ENCODE measurements at regions not wholly inside any gene's neighbourhood (a gene's known extent, or its start where the extent isn't known, plus 50 kb on each side); places are given as distances from the start of the nearest gene placed in this dataset.
A peak's percentile ranks its signal among the peaks of the same experiment; 100 is the strongest.

DNA sequence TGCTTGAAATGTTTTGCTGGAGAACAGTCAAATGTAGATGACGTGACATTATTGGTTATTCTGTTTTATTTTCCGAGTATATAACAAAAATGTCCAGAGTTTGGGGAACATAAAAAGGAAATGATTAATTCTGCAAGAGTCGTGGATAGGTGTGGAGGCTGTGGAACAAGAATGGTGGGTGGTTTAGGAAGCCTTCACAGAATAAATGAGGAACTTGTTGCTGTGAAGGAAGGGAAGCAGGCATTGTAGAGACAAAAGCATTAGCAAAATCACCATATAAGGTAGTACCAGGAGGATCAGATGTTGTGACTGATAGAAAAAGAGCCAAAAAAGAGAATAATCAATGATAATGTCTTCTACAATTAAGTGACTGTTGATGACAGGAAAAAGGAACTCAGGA lies 66.2 kb upstream of the CNTLN start:
- DNase-seq (ENCODE audit: low read depth), result no peak
- no peak overlapping the region for H3K4me3 ChIP-seq (ENCODE audit: low read depth, low read length)
- TF ChIP-seq, protein P1, sequence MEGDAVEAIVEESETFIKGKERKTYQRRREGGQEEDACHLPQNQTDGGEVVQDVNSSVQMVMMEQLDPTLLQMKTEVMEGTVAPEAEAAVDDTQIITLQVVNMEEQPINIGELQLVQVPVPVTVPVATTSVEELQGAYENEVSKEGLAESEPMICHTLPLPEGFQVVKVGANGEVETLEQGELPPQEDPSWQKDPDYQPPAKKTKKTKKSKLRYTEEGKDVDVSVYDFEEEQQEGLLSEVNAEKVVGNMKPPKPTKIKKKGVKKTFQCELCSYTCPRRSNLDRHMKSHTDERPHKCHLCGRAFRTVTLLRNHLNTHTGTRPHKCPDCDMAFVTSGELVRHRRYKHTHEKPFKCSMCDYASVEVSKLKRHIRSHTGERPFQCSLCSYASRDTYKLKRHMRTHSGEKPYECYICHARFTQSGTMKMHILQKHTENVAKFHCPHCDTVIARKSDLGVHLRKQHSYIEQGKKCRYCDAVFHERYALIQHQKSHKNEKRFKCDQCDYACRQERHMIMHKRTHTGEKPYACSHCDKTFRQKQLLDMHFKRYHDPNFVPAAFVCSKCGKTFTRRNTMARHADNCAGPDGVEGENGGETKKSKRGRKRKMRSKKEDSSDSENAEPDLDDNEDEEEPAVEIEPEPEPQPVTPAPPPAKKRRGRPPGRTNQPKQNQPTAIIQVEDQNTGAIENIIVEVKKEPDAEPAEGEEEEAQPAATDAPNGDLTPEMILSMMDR (conservative IDR thresholded peaks at IDR 0.05; ENCODE audit: low read depth, low read length), result no peak

DNA sequence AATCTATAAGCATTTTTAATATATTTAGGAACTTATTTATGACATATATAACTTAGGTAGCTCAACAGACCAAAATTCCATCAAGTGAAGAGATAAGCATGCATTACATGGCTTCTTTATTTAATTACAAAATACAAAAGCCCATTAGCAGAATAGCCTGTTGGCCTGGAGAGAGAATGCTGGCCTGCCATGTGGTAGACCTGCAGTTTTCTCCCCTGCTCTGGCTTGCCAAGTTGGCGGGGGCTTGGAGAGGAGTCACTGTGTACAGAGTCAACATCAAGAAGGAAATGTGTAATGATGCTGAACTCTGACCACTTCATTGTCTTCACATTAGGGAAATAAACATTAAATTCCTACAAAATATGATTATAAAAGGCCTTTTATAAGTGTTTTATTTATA lies 69.8 kb upstream of the CNTLN start:
- no peak overlapping the region for H3K4me3 ChIP-seq (ENCODE audit: low read depth, low read length)
- TF ChIP-seq, protein P1 (conservative IDR thresholded peaks at IDR 0.05; ENCODE audit: low read depth, low read length), result no peak
- no peak for DNase-seq (ENCODE audit: low read depth)

DNA sequence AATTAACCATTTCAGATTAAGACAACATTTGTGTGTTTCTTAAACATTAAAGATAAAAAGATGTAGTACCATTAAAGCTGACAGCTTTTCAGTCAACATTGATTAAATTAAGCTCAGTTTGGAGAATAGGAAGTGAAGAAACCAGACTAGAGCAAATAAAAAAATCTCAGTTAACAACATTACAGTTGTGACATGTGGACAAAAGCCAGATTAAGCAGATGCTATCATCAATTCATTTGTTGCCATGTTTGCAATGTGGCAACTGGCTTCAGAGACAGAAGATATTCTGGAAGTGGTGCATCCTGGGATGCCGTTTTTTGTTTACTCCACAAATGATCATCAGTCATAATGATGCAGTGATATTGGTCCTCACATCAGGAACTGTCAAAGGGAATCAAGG lies 70.3 kb upstream of the CNTLN start:
- DNase-seq (ENCODE audit: low read depth), result no peak
- H3K4me3 ChIP-seq (ENCODE audit: low read depth, low read length), result no peak overlapping the region
- TF ChIP-seq, protein P1 (conservative IDR thresholded peaks at IDR 0.05; ENCODE audit: low read depth, low read length), result no peak

DNA sequence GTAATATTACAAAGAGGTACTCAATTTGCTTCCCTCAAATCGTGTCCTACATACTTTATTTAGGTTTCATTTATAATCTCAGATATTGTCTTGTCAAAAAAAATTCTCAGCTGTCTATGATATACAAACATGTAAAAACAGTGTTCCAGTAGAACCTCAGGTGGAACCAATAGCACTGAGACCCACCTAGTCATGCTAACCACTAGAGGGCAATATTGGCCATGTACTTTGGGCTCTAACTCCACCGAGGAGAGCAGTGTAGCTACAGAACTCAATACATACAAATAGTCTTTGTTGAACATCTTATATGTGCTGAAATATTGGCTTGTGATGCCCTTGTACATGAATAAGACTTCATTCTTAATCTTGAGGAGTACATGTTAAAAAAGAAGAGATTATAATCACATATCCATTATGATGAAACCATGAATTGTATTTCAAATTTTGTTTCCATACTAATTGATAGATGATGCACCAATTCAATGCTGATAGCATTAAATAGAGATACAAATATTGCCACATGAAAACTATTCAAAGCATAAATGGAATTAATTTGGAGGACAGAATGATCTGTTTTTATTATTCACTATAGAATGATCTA lies 71.2 kb upstream of the CNTLN start:
- DNase-seq (ENCODE audit: low read depth), result no peak
- H3K4me3 ChIP-seq (ENCODE audit: low read depth, low read length), result no peak overlapping the region
- TF ChIP-seq, protein P1 (conservative IDR thresholded peaks at IDR 0.05; ENCODE audit: low read depth, low read length), result peak; percentile 98

DNA sequence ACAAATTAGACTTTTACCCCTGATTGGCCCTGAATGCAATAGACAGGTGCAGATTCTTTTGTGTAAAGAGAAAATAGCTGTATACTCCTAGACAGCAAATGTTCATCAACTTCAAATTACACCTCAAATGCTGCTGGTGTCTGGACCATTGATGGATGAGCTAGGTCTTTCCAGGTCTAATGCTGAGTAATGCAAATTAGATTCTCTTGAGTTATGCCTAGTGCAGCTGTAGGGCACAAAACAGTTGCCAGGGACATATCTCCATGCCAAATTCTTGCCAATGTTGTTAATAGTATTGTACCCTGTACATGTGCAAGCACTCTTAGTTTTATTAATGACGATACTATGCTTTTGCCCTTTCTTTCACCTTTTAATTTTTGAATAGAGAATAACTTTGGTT lies 72.3 kb upstream of the CNTLN start:
- DNase-seq (ENCODE audit: low read depth), result no peak
- H3K4me3 ChIP-seq (ENCODE audit: low read depth, low read length), result no peak overlapping the region
- TF ChIP-seq, protein P1 (conservative IDR thresholded peaks at IDR 0.05; ENCODE audit: low read depth, low read length), result no peak

DNA sequence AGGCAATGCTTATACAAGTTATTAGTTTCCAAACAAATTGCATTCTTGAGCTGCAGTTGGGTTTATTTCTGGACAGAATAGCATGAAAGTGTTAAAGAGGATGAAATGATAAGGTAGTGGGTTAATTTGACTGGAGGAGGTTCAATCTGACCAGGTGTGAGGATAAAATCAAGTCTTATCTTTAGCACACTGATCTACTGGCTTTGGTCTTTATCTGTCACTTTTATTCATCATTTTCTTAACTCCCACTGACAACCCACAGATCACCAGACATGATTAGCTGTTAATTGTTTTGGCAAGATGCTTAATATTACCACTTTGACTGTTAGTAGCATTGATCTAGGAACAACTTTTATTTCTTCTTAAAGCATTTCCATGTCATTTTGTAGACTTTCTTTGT lies 74.4 kb upstream of the CNTLN start:
- DNase-seq (ENCODE audit: low read depth), result no peak
- H3K4me3 ChIP-seq (ENCODE audit: low read depth, low read length), result no peak overlapping the region
- TF ChIP-seq, protein P1 (conservative IDR thresholded peaks at IDR 0.05; ENCODE audit: low read depth, low read length), result no peak

DNA sequence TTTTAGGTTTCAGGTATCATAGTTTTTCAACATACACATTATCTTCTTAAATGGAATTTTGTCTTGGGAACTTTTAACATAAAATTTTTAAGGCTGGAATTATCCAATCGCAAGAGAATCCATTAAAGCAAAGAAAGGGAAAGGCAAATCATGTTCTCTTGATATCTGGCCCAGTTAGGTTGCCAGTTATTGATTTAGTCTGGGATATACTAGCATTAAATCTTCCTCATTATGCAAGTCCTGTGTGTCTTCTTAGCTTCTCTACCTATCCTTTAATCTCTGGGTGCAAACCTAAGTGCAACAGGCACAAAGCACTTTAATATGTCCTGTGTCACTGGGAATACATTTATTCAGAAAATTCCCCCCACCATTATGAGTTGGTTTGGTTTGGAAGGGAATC lies 75.4 kb upstream of the CNTLN start:
- DNase-seq (ENCODE audit: low read depth), result no peak
- no peak overlapping the region for H3K4me3 ChIP-seq (ENCODE audit: low read depth, low read length)
- TF ChIP-seq, protein P1 (conservative IDR thresholded peaks at IDR 0.05; ENCODE audit: low read depth, low read length), result no peak
